ENCODE measurements at regions not wholly inside any gene's neighbourhood (a gene's known extent, or its start where the extent isn't known, plus 50 kb on each side); places are given as distances from the start of the nearest gene placed in this dataset.

- no peak for DNase-seq (ENCODE audit: low read depth in 4 of 4, low spot score in 3 of 4)
Measured at GRCh38 chr5:129322968-129323367, 137.1 kb upstream of the ADAMTS19 start.

GRCh38 chr5:129341306-129341705 is 118.8 kb upstream of the ADAMTS19 start:
- no peak for DNase-seq (ENCODE audit: low read depth in 4 of 4, low spot score in 3 of 4)

GRCh38 chr5:129342796-129343195 is 117.3 kb upstream of the ADAMTS19 start:
- no peak for DNase-seq (ENCODE audit: low read depth in 4 of 4, low spot score in 3 of 4)

- DNase-seq (ENCODE audit: low read depth in 4 of 4, low spot score in 3 of 4), result no peak
Measured at GRCh38 chr5:129345213-129345924, 114.7 kb upstream of the ADAMTS19 start.

GRCh38 chr5:129356846-129357245 is 103.3 kb upstream of the ADAMTS19 start:
- DNase-seq (ENCODE audit: low read depth in 4 of 4, low spot score in 3 of 4), result no peak

GRCh38 chr5:129358069-129358468 is 102.0 kb upstream of the ADAMTS19 start:
- DNase-seq (ENCODE audit: low read depth in 4 of 4, low spot score in 3 of 4), result no peak

GRCh38 chr5:129359450-129359849 is 100.6 kb upstream of the ADAMTS19 start:
- DNase-seq (ENCODE audit: low read depth in 4 of 4, low spot score in 3 of 4), result no peak

GRCh38 chr5:129361441-129362025 is 98.6 kb upstream of the ADAMTS19 start:
- no peak for DNase-seq (ENCODE audit: low read depth in 4 of 4, low spot score in 3 of 4)

GRCh38 chr5:129362456-129362855 is 97.6 kb upstream of the ADAMTS19 start:
- DNase-seq (ENCODE audit: low read depth in 4 of 4, low spot score in 3 of 4), result no peak

- no peak for DNase-seq (ENCODE audit: low read depth in 4 of 4, low spot score in 3 of 4)
Measured at GRCh38 chr5:129363991-129364390, 96.1 kb upstream of the ADAMTS19 start.

GRCh38 chr5:129367883-129368282 is 92.2 kb upstream of the ADAMTS19 start:
- no peak for DNase-seq (ENCODE audit: low read depth in 4 of 4, low spot score in 3 of 4)

- no peak for DNase-seq (ENCODE audit: low read depth in 4 of 4, low spot score in 3 of 4)
Measured at GRCh38 chr5:129372025-129372424, 88.1 kb upstream of the ADAMTS19 start.

- no peak for DNase-seq (ENCODE audit: low read depth in 4 of 4, low spot score in 3 of 4)
Measured at GRCh38 chr5:129377504-129377903, 82.6 kb upstream of the ADAMTS19 start.

- DNase-seq (ENCODE audit: low read depth in 4 of 4, low spot score in 3 of 4), result no peak
Measured at GRCh38 chr5:129378961-129379360, 81.1 kb upstream of the ADAMTS19 start.

- no peak for DNase-seq (ENCODE audit: low read depth in 4 of 4, low spot score in 3 of 4)
Measured at GRCh38 chr5:129379406-129379805, 80.7 kb upstream of the ADAMTS19 start.

GRCh38 chr5:129382921-129383672 is 77.0 kb upstream of the ADAMTS19 start:
- DNase-seq (ENCODE audit: low read depth in 4 of 4, low spot score in 3 of 4), result no peak

GRCh38 chr5:129384193-129384592 is 75.9 kb upstream of the ADAMTS19 start:
- no peak for DNase-seq (ENCODE audit: low read depth in 4 of 4, low spot score in 3 of 4)

GRCh38 chr5:129384736-129385135 is 75.4 kb upstream of the ADAMTS19 start:
- no peak for DNase-seq (ENCODE audit: low read depth in 4 of 4, low spot score in 3 of 4)

GRCh38 chr5:129387944-129388343 is 72.2 kb upstream of the ADAMTS19 start:
- no peak for DNase-seq (ENCODE audit: low read depth in 4 of 4, low spot score in 3 of 4)

GRCh38 chr5:129392681-129393080 is 67.4 kb upstream of the ADAMTS19 start:
- DNase-seq (ENCODE audit: low read depth in 4 of 4, low spot score in 3 of 4), result no peak

GRCh38 chr5:129395247-129395646 is 64.9 kb upstream of the ADAMTS19 start:
- DNase-seq (ENCODE audit: low read depth in 4 of 4, low spot score in 3 of 4), result no peak
